Caco-2 (cell line): ENCODE measurements at regions not wholly inside any gene's neighbourhood (a gene's known extent, or its start where the extent isn't known, plus 50 kb on each side); places are given as distances from the start of the nearest gene placed in this dataset.

Experiments used
- BruUV-seq: library from RNA; stranded (reverse); fragments of 400-500 nt; replicated peaks from 2 replicates; lab custom pipeline; 2021; lab: Mats Ljungman, UMichigan
- CTCF ChIA-PET: fragments of 300-600 bp; sonication (Branson Sonifier 250); formaldehyde crosslinking; loops from one replicate; lab custom pipeline; 2022; ENCODE audit warnings: antibody characterized with exemption; lab: Charles Lee
- POLR2A ChIA-PET: fragments of 300-600 bp; sonication (Branson Sonifier 250); formaldehyde crosslinking; loops from one replicate; lab custom pipeline; 2022; ENCODE audit warnings: antibody characterized with exemption; lab: Charles Lee
- DNase-seq, 2 experiments: peaks; one replicate each; pipeline versions ENCODE4 v3.0.0 to v3.0.0-alpha.2; 2020 to 2022
- H3K27me3 ChIP-seq: replicated peaks from 2 replicates; pipeline ENCODE4 v1.6.0; 2011; ENCODE audit warnings: low read length; ENCODE audit not compliant: control insufficient read depth, insufficient read depth
- H3K36me3 ChIP-seq: 2 replicates; pipeline ENCODE4 v1.5.1; 2011; ENCODE audit warnings: low read length; ENCODE audit not compliant: control insufficient read depth, insufficient read depth
- H3K4me1 ChIP-seq: fragments of 250-450 bp; sonication (Bioruptor Pico); 2 replicates; pipeline ENCODE4 v1.5.1; 2020; ENCODE audit warnings: mild to moderate bottlenecking
- H3K4me3 ChIP-seq: 2 replicates; pipeline ENCODE4 v1.5.1; 2011; ENCODE audit warnings: low read depth, mild to moderate bottlenecking, control low read depth, low read length
- H3K9me3 ChIP-seq: fragments of 250-450 bp; sonication (Bioruptor Pico); 2 replicates; pipeline ENCODE4 v1.5.1; 2020; ENCODE audit warnings: mild to moderate bottlenecking, moderate library complexity
- H3K27ac Mint-ChIP-seq: one replicate; pipeline ENCODE4 v1.8.0; 2022; ENCODE audit warnings: mixed read lengths; ENCODE audit not compliant: unreplicated experiment
- H3K27me3 Mint-ChIP-seq: one replicate; pipeline ENCODE4 v1.8.0; 2022; ENCODE audit warnings: mixed read lengths; ENCODE audit not compliant: insufficient read depth, unreplicated experiment
- H3K36me3 Mint-ChIP-seq: one replicate; pipeline ENCODE4 v1.8.0; 2022; ENCODE audit warnings: mild to moderate bottlenecking, mixed read lengths; ENCODE audit not compliant: insufficient read depth, unreplicated experiment
- H3K4me1 Mint-ChIP-seq: one replicate; pipeline ENCODE4 v1.8.0; 2022; ENCODE audit warnings: low read depth, mixed read lengths; ENCODE audit not compliant: unreplicated experiment
- H3K4me3 Mint-ChIP-seq: one replicate; pipeline ENCODE4 v1.8.0; 2022; ENCODE audit warnings: mild to moderate bottlenecking, moderate library complexity, mixed read lengths; ENCODE audit not compliant: unreplicated experiment
- H3K9me3 Mint-ChIP-seq: one replicate; pipeline ENCODE4 v1.8.0; 2022; ENCODE audit warnings: mixed read lengths; ENCODE audit not compliant: unreplicated experiment
- CTCF ChIP-seq, 2 experiments: fragments of 200-600 bp in 1 of 2; IDR thresholded peaks; 1 replicate in 1 of 2; 2 replicates in 1 of 2; pipeline versions ENCODE4 v1.5.1 to v1.8.0; 2011 to 2022; ENCODE audit warnings: antibody characterized with exemption in 1 of 2, control low read depth in 1 of 2, inconsistent platforms in 1 of 2, low read depth in 1 of 2, low read length in 1 of 2, mild to moderate bottlenecking in 1 of 2, moderate library complexity in 1 of 2; ENCODE audit not compliant: insufficient read depth in 1 of 2, severe bottlenecking in 1 of 2, unreplicated experiment in 1 of 2
- intact Hi-C: fragments of 100-400 bp; cut with micrococcal nuclease; formaldehyde crosslinking; loops from one replicate; pipeline ENCODE4 v1.10.0; 2022; ENCODE audit not compliant: unreplicated experiment

DNA sequence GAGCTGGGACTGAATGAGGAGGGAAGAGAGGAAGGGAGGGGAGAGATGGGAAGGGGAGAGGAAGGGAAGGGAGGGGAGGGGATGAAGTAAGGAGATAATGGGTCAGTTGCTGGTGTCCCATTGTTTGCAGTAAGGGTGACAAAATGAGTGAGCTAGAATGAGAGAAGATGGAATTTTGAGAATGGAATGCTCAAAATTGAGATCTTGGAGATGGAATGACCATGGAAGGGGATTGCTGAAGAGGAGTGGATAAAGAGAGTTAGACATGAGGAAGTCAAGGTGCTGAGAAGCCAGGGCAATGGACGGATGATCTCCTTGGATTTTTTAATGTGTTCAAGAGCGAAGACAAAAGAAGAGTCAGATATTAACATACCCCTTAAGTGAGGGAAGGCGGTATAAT is 80.5 kb upstream of the SSTR4 start:
- CTCF ChIA-PET, result interaction anchor here (0.6 kb wide), 2 partner anchors 258 to 270 kb away, joined by 6 to 11 read pairs; no protein-coding TSS in a partner anchor
- Mint-ChIP-seq H3K4me3 (no peak overlapping the region), H3K36me3 (no peaks in the 10 kb centered on the region), H3K27me3 (no peaks in the 10 kb centered on the region), H3K4me1 (no peaks in the 10 kb centered on the region), H3K9me3 (peaks cover 13% of the 10 kb centered on the region), H3K27ac (no peak overlapping the region)
- POLR2A ChIA-PET, result no interaction called here
- no TSS peak for BruUV-seq
- DNase-seq, result no peak
- Histone ChIP-seq H3K36me3 (no peaks in the 10 kb centered on the region), H3K4me3 (no peak overlapping the region), H3K9me3 (no peaks in the 10 kb centered on the region), H3K4me1 (no peaks in the 10 kb centered on the region), H3K27me3 (no peaks in the 10 kb centered on the region)
- TF ChIP-seq CTCF (IDR thresholded peaks at IDR 0.05; ENCODE audit: insufficient read depth in 1 of 2, low read depth in 1 of 2, low read length in 1 of 2, severe bottlenecking in 1 of 2, unreplicated experiment in 1 of 2), result no peak
- intact Hi-C loops, result no loop called here

- H3K27me3 Mint-ChIP-seq, result no peaks in the 10 kb centered on the region
- BruUV-seq, result no TSS peak
- peaks cover 13% of the 10 kb centered on the region for H3K4me1 Mint-ChIP-seq
- no peak for DNase-seq
- Histone ChIP-seq H3K9me3 (peaks cover 9% of the 10 kb centered on the region; the same call in 1 of the 2 replicates), H3K4me3 (no peak overlapping the region), H3K36me3 (no peaks in the 10 kb centered on the region), H3K4me1 (peaks cover 22% of the 10 kb centered on the region), H3K27me3 (no peaks in the 10 kb centered on the region)
- intact Hi-C loops, result no loop called here
- POLR2A ChIA-PET, result no interaction called here
- no peaks in the 10 kb centered on the region for H3K36me3 Mint-ChIP-seq
- H3K9me3 Mint-ChIP-seq, result peaks cover 19% of the 10 kb centered on the region
- H3K4me3 Mint-ChIP-seq, result no peak overlapping the region
- CTCF ChIA-PET, result no interaction called here
- H3K27ac Mint-ChIP-seq, result no peak overlapping the region
- no peak for TF ChIP-seq CTCF (IDR thresholded peaks at IDR 0.05; ENCODE audit: insufficient read depth in 1 of 2, low read depth in 1 of 2, low read length in 1 of 2, severe bottlenecking in 1 of 2, unreplicated experiment in 1 of 2)
Measured at GRCh38 chr20:22958390-22958789, 76.7 kb upstream of the SSTR4 start.

GRCh38 chr20:22962567-22963439 is 72.3 kb upstream of the SSTR4 start:
- ChIA-PET CTCF (interaction anchor here (0.9 to 1.2 kb wide), 8 partner anchors 20 to 387 kb away, joined by 3 to 7 read pairs (median 4); no protein-coding TSS in a partner anchor), POLR2A (no interaction called here)
- H3K9me3 ChIP-seq, result peaks cover 9% of the 10 kb centered on the region; the same call in 1 of the 2 replicates
- peaks cover 33% of the 10 kb centered on the region for H3K4me1 ChIP-seq
- Mint-ChIP-seq H3K27me3 (no peaks in the 10 kb centered on the region), H3K36me3 (no peaks in the 10 kb centered on the region), H3K9me3 (peaks cover 18% of the 10 kb centered on the region), H3K27ac (peak overlapping the region; percentile 82), H3K4me1 (peaks cover 17% of the 10 kb centered on the region), H3K4me3 (peak overlapping the region; percentile 20)
- H3K27me3 ChIP-seq, result no peaks in the 10 kb centered on the region
- no peak overlapping the region for H3K4me3 ChIP-seq
- peak in 1 of 2 experiments; percentile 6 for TF ChIP-seq CTCF (IDR thresholded peaks at IDR 0.05; ENCODE audit: insufficient read depth in 1 of 2, low read depth in 1 of 2, low read length in 1 of 2, severe bottlenecking in 1 of 2, unreplicated experiment in 1 of 2)
- no peaks in the 10 kb centered on the region for H3K36me3 ChIP-seq
- intact Hi-C loops, result loop anchor here (2.0 kb wide), 1 partner anchor 378 kb away; no protein-coding TSS in a partner anchor
- no TSS peak for BruUV-seq
- peak in 1 of 2 experiments; percentile 42 for DNase-seq
